ENCODE measurements at regions not wholly inside any gene's neighbourhood (a gene's known extent, or its start where the extent isn't known, plus 50 kb on each side); places are given as distances from the start of the nearest gene placed in this dataset.

DNA sequence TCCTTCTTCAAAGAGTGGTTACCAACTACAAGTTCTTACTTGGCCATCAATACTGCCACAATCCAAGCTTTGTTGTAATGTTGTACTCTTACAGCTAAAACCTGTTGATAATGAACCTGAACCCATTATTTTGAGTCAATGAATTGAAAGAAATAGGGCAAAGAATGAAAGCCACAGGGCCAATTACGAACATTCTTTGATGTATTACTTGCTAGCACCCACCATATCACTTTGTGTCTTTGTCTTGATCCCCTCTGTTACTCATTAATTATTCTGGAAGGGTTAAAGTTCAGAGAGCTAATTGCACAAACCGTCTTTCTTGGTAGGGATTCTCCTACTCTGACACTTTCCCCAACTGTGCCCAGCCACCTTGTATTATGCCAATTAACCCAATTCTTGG, 53.2 kb upstream of the TFEC start:
- no peak for DNase-seq (ENCODE audit: low spot score)

DNA sequence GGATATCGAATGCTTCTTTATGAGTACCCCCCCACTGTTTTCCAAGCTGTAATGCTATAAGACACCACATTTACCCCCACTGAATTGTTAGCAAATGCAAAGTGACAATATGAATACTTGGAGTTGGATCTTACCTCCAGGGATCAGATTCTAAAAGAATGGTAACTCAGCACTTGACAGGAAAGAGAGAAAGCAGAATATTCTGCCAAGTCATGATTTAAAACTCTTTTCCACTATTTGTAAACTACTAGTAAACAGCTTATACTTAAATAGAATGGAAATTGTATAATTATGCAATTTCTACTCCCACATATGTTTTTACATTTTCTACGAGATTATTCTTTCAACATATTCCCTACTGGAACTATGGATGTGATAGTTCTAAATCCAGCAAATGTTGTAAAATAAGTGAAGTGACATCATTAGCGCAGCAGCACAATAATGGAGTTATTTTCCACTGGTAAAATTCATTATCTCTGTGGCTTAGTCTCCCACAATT, 56.0 kb upstream of the TFEC start:
- no peak for DNase-seq (ENCODE audit: low spot score)

DNA sequence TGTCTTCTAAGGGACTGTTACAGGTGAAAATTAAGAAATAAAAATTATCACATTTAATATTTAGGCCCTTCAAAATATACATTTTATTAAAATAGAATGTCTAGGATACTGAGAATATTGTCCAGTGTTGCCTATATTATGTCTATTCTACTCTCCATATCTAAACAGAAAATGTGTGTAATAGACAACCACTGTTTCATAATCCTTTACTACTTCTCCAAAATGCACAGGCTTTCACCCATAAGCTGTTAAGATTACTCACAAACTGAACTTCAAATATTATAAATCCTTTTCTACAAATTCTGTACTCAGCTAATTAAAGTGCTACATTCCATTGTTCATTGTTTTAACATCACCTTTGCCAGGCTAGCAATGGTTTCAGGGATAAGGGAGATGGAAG, 56.7 kb upstream of the TFEC start:
- DNase-seq (ENCODE audit: low spot score) = no peak

DNA sequence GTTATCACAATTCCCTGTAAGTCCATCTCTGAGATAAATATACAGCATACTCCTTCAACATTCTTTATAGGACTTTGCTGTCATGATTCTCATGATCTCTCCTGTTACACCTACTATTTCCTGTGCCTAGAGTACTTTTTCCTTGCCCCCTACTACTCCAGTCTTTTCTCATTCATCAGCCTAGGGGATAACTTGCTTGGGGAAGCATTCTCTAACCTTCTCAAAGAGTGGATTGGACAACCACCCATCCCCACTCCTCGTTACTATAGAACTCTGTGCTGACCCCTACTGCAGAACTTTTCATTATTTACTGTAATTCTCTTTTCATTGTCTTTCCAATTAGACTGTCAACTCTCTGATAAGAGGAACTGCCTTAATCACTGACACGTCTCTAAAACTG, 57.4 kb upstream of the TFEC start:
- no peak for DNase-seq (ENCODE audit: low spot score)

DNA sequence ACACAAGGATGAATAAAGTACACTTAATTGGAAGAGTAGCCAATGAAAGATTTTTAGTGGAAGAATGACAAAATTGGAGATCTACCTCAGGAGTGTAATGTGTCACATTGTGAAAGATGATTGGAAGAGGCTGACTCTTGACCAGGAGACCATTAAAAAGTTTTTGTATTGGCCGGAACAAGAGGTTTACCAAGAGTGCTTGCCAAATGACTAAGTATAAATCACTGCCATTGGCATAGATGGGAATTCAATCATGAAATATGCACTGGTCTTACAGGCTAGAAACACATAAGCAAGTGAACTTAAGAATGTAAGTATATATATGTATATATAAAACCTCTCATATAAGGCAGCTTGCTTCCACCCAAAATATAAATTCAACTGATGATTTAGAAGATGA, 58.7 kb upstream of the TFEC start:
- DNase-seq (ENCODE audit: low spot score) = peak; percentile 25

DNA sequence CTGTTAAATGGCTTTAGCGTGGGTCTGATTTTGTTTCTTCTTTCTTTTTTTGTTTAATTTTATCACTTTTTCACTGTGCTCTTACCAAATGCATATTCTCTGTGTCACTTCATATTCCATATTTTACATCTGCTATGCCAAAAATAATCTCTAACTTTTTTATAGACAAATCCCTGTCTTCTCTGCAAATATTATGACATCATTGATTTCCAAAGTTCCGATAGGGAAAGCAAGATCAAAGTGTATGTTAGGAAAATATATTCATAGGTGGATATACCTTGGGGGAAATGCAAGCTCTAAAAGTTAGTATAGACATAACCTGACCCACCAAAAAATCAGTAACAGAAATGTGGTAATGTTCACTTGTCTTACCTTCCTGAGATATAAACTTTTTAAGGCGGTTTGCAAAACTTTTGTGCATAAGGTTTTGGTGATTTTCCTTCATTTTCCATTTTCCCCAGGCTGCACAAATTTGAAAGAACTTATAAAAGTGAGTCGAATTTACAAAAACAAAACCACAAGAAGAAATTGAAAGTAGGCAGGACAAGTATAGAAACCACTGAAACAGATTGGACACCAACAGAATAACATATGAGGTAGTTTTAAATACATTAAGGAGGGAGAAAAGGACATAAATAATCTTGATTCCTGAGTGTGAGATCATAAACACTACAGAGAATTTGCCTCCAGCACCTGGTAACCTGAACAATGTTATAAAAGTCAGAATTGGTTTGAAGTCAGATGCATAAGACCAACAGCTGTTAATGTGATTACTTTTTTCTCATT, 63.1 kb upstream of the TFEC start:
- DNase-seq (ENCODE audit: low spot score) = no peak

DNA sequence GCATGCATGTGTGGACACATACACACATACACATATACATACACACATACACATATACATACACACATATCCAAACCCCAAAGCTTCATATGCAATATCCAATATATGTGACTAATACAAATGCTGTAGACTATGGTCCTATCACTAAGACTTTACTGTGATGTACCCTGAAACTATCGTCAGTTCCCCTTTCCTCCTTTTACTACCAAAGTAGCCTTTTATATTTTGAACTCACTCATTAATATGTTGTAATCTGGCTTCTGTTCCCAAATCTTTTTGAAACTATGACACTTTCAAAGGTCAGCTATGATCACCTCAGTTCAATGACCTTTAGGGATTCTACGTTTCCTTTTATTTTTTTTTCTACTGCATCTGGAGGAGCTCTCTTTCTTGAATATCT, 64.8 kb upstream of the TFEC start:
- no peak for DNase-seq (ENCODE audit: low spot score)

DNA sequence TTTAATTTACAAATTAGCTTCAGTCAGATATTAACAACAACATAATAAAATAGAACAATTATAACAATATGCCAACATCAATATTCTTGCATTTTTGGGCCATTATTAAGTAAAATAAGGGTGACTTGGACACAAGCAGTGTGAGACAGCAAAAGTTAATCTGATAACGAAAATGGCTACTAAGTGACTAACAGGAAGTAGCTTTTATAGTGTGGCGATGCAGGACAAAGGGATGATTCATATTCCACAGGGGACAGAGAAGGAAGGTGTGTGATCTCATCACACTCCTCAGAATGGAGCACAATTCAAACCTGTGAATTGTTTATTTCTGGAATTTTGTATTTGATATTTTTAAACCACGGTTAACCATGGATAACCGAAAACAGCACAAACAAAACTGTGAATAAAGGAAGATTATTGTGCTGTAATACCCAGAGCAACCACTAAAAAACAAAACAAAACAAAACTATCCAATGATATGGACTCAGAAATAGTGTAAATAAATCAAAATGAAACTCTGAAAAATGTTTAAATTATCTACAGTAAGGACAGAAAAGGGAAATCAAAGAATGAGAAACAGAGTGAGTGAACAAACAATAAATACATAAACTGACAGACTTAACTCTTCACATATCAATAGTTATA, 66.9 kb upstream of the TFEC start:
- peak; percentile 95 for DNase-seq (ENCODE audit: low spot score)

DNA sequence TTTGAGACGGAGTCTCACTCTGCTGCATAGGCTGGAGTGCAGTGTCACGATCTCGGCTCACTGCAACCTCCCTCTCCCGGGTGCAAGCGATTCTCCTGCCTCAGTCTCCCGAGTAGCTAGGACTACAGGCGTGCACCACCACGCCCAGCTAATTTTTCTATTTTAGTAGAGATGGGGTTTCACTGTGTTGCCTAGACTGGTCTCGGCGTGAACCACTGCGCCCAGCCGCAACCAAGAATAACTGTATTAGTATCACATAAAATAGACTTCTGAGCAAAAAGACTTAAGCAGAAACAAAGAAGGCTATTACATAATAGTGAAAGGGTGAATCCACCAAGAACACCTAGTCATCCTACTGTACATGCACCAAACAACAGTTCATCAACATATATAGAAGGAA, 67.6 kb upstream of the TFEC start:
- no peak for DNase-seq (ENCODE audit: low spot score)

DNA sequence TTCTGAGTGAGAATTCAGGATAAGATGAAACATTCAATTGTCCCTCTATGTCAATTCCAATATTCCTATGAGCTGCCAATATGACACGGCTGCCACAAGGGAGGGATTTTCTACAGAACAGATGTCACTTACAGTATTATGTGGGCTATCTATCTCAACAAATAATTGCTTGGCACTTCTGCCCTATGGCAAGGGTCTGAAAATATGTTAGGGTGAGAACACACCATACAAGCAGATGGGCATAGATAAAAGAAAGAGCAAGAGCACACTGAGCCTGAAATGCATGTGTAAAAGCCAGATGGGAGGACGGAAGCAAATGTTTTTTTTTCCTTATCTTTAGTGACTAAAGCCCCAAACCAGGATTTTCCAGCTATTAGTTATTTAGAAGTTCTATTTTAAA, 70.1 kb upstream of the TFEC start:
- no peak for DNase-seq (ENCODE audit: low spot score)

DNA sequence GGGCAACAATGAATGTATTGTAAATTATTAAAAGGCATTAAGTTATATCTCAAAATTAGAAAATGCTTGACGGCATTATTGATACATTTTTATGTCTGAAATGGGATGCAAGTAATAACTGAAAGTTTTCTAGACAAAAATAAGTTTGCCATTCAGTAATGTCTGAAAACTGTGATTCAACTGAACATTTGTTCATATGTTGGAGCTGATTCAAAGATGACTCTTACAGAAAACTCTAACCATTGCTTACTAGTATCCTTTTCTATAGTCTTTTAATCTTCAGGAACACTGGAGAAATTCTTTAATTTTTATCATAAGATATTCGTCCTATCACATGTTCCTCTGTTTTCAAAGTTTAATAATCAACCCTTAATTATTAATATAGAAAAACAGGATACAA, 71.1 kb upstream of the TFEC start:
- peak; percentile 13 for DNase-seq (ENCODE audit: low spot score)

DNA sequence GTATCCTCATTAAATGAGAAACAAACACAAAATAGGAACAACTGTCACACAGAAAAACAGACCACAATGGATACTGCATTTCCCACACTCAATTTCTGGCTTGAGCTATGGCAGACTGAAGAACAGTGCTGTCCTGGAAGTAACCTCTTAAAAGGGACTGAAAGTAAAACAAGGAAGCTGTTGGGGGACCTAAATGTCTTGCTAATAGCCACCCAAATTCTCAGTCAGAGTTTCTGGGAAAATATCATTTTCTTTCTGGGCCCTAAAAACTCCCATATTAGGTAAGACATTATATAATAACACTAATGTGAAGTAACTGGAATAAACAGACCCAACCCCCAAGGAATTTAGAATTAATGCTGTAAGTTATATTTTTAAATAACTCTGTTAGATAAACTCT, 80.9 kb upstream of the TFEC start:
- DNase-seq (ENCODE audit: low spot score) = no peak

DNA sequence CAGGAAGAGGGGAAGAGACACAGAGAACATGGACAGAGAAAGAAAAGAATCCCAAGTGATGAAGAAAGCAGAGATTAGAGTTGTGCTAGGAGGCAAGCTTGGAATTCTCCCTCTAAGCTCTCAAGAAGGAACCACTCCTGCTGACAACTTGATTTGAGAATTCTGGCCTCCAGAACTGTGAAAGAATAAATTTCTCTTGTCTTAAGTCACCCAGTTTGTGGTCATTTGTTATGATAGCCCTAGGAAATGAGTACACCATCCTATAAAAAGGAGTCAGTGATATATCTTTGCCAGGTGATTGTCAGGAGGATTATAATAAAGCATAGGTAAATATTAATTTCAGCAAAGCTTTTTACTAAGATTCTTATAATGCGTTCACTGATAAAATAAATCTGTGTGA, 82.7 kb upstream of the TFEC start:
- no peak for DNase-seq (ENCODE audit: low spot score)

DNA sequence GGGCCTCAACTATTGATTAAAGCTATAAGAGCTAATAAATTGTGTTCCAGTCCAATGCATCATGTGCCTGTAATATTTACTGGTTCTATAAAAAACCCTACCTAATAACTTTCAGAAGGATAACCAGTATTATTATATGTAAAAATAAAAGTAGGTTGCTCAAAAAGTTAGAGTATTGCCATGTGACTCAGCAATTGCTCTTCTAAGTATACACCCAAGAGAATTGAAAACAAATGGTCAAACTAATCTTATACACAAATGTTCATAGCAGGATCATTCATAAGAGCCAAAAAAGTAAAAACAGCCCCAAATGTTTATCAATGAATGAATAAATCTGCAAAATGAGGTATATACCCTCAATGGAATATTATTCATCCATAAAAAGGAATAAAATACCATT, 89.5 kb upstream of the TES start:
- no peak for DNase-seq (ENCODE audit: low spot score)

DNA sequence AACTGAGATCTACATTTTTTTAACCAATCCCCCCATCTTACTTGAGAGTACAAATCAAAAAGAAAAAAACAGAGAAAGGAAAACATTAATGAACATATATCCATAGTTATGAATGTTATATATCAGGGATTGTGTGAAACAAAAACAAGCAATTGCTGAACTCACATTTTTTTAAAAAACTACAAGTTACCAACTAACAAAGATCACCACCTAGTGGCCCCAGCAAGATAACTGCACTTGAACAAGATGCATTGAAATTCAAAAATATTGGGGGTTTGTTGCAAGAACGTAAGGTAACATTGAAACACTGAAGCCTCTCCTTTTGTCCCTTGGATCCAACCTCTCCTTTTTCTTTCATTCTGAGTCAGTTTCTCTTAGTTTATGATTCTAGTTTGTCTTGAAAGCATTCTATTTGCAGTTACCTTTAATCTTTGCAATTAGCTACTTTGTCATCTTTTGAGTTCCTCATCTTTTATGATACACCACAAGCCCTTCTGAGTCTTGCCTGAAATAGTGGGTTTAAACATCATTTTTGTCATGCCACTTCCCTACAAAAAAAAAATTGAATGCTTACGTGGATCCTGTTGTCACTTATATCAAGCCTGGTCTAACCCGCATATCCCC, 87.3 kb upstream of the TES start:
- peak; percentile 77 for DNase-seq (ENCODE audit: low spot score)

DNA sequence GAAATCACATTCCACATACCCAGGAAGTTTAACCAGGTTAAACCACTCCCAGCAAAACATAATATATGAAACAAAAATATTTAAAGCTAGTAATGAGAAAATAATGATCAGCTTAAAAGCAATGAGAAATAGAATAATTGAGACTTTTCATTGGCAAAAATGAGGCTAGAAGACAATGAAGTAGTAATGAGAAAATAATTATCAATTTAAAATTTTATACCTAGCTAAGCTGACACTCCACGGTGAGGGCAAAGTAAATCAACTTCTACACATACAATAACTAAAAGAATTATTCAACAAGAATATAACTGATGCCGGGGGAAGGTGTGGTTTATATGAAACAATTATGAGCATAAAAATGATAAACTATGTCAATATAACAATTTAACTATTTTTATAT, 82.2 kb upstream of the TES start:
- DNase-seq (ENCODE audit: low spot score) = no peak

DNA sequence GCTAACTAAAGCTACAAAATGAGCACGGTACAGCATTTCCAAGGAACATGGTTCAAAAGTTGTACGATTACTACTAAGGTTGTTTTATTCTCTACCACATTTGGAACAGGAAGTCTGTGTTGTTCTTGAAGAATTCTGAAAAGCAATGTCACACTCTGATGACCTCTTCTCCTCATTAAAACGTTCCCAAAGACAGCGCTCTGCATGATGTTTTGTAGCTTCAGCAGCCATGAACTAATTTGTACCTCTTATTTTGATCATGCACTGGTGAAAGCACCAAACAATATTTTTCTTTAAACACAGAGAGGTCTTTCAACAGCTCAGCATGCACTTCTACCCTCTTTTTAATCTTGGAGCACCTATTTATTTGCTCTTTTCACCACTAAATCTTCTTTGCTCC, 75.0 kb upstream of the TES start:
- no peak for DNase-seq (ENCODE audit: low spot score)

DNA sequence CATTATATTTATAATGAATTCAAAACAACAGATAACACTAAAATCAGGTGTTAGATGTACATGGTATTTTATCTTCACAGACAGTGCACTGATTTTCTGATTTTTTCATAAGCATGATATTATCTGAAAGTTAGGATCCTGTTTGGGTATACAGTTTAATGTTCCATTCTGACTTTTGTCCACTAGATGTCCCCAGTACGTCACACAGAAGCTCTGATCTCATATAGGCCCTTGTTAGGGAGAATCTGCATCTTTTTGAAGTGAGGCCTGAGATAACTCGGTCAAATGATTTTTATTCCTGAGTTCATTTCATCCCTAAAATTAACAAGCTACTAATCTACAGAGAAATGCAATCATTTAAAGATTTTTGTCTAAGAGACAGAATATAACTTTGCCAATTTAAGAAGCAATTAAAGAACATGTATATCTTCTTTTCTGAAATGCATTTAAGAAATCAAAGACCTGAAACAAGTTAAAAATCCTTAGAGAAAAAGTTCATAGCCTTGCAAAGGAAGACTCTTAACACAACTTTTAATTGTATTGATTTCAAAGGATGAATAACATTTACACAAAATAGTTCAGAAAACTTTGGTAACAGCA, 72.0 kb upstream of the TES start:
- DNase-seq (ENCODE audit: low spot score) = peak; percentile 82

DNA sequence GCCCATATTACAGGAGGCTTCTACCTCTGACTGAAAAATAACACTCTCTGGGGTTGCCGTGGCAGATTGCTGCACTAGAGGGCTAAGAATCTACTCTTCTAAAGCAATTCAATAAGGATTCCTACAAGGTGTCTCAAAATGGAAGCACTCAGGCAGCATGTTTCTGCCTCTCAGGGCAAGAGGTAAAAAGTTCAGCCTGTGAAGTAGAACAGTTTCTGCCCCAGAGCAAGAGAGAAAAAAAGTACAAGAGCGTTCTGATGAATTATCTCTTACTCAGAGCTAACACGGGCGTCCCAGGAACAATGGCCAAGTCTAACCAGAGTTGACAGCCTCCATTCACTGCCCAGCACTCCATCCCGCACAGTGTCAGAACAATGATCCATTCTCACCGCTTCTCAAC, 71.3 kb upstream of the TES start:
- no peak for DNase-seq (ENCODE audit: low spot score)

DNA sequence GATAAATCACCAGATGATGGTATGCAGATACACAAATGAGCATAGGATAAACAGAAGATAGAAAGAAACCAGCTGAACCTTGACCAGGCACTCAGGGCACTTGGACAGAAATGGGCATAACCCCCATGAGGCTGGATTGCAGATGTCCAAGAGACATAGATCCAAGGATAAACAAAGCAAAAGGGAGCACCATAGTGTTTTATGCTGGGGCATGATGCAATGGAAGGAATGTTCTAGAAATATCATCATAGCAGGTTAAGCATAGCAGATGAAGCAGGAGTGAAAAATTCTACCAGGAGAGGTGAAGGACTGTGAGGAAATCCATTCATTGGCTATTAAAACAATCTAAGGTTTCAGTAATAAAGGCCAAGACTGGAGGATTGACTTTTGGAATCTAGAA, 70.5 kb upstream of the TES start:
- no peak for DNase-seq (ENCODE audit: low spot score)

DNA sequence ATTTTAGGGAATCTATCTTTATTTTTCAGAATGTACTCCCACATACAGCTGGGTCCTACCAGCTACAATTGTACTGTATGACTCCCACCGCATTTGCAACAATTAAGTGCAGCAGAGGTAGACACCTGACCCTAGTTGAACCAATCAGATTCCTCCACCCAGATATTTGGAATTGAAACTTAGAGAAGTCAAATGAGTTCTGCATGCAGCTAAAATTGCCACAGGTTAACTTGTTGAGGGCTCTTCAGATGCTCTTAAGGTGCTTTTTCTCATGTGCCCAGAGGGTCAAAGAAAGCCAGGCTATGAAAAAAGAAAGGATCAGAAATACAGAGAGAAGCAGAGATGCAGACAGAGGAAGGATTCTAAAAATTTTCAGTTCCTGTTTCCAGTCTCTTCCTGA, 68.0 kb upstream of the TES start:
- DNase-seq (ENCODE audit: low spot score) = no peak

DNA sequence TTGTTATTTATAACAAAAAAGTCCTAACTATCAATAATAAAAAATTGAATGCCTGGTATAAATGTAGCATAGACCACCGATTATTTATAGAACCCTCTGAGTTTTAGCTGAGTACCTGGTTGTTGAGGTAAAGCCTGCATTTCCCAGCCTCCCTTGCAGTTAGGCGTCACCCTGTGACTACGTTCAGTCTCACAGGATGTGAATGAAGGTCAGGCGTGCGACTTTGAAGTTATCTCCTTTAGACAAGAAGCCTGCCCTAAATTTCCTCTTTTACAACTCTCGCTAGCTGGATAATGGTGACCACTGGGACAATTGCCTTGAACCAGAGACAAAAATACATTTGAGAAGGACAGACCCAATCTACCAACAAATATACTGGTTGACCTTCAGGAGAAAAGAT, 67.5 kb upstream of the TES start:
- no peak for DNase-seq (ENCODE audit: low spot score)

DNA sequence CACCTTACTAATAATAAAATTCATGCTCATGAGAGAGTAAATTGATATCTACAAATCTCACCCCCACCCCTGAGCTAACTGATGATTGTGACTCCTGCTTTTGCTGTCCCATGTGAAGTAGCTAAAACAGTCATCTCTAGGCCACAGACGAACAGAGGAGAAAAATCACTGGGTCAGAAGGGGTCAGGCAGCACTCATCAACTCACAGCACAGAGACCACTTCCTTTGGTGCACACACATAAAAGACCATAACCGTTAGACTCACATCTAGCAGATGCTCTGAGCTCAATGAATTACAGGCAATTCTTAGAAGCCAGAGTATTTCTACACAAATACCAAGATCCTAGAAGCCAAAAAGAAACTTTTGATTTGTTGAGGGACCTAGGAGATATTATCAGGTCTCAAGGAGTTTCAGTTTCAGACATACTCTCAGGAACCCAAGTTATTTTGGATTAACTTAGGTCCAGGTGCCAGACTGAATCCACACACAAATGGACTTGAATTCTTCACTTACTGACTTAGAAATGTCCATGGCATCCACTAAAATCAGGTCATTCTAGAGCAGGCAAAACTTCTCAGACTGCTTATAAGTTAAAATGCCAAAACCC, 65.0 kb upstream of the TES start:
- no peak for DNase-seq (ENCODE audit: low spot score)

Measured in RKO (cell line).